PC-9 (cell line): ENCODE measurements at regions not wholly inside any gene's neighbourhood (a gene's known extent, or its start where the extent isn't known, plus 50 kb on each side); places are given as distances from the start of the nearest gene placed in this dataset.

Experiments used
- CTCF ChIP-seq: fragments of 200-600 bp; sonication (generic); conservative IDR thresholded peaks from 2 replicates; pipeline ENCODE4 v1.6.1; 2017; ENCODE audit warnings: mixed run types, antibody characterized with exemption, mild to moderate bottlenecking, moderate library complexity
- EZH2 ChIP-seq: fragments of 200-600 bp; sonication (generic); IDR thresholded peaks from 2 replicates; pipeline ENCODE4 v1.8.0; 2017; ENCODE audit warnings: antibody characterized with exemption, low read depth

- TF ChIP-seq CTCF (no peak), EZH2 (no peak)
Measured at GRCh38 chr6:818196-818595, 125.3 kb upstream of the EXOC2 start.
